ENCODE measurements at regions not wholly inside any gene's neighbourhood (a gene's known extent, or its start where the extent isn't known, plus 50 kb on each side); places are given as distances from the start of the nearest gene placed in this dataset.

DNA sequence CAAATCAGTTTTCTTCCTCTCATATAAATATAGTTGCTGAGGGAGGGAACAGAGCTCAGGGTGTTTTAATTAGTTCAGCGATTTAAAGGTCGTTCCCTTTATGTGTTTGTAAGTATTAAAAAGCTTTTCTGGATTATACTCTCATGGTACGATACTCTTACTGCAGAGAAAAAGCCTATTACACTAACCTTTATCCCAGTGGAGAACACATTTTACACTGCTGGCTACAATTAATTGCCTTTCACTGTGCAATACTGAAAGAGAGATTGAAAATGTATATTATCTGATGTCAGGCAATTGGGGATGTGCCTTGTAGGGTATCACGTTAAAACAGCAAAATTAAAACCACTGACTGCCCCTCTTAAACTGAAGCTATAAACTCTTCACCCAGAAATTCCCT is 526.9 kb upstream of the SGCG start:
- no peak for DNase-seq (ENCODE audit: low spot score)

DNA sequence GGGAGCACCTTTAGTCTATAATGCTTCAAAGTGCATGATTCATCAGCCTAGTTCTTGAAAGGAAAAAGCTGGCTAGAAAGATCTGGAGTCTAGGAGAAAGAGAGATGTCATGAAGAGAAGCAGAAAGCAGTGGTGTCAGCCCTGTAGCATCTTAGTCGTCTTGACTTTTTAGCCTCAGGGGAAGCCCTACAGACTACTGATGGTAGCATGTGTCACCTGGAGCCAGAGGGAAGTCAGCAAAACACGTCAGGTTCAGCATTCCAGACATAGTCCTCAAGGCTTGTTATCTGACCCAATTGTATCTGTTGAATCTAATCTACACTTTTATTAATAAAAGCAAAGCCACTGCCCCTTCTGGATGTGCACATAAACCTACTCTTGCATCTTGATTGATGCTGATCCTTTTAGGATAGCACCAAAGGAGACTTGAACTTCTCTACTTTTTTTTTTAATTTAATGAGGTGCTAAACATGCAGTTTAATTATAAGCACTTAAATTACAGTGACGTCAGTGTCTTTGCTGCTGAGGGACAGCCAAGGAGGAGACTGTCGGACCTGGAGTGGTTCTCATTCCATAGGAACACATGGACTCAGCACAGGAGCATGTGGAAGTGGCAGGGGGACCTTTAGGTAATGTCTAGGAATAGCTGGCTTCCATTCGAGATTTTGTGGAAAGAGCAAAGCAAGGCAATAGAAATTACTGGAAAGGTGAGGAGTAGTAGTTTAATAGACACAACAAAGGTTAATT is 525.5 kb upstream of the SGCG start:
- no peak for DNase-seq (ENCODE audit: low spot score)

DNA sequence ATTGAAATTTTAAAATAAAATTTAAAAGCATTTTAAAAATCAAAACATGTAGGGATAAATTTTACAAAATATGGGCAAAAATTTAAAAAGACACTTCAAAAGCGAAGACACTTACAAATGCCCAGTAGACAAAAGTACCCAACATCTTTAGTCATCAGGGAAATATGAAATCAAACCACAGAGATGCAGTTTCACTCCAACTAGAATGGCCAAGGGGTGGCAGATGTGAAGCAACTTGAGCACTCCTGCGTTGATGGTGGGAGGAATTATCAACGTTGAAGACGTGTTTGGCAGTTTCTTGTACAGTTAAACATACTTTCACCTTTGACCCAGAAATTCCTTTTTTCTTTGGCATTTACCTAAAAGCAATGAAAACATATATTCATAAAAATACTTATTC is 518.0 kb upstream of the SGCG start:
- DNase-seq (ENCODE audit: low spot score), result no peak

DNA sequence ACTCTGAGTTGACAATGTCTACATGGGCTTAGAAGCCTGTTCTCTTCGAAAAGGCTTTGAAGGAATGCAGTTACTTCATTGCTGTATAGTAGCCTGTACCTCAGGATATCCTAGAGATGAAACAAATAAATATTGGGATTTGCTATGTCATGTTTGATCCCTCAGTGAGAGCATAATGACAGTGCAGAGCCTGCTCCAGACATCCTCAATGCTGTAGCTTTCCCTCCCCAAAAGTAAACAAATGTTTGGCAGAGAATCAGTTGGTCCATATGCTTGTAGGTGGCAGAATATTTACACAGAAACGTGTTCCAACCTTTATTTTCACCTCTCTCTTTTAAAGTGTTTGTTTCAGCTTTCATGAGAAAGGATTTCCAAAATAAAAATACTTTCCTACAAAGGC is 515.3 kb upstream of the SGCG start:
- DNase-seq (ENCODE audit: low spot score), result no peak

DNA sequence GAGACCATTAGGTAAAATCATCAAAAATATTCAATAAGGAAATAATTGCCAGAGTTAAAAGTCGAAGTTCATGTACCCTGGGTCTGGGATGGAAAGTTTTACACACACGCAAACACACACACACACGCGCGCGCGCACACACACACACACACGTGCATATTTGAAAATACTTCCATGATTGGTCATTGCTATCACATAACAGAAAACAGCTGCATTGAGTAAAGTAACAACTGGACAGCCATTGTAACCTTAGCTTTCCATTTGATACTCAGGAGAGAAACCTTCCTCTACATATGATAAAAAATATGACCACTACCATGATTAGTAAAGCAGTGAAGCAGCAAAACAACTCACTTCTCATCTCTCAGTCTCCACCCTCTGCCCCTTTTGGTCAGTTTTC is 490.0 kb upstream of the SGCG start:
- DNase-seq (ENCODE audit: low spot score), result no peak

DNA sequence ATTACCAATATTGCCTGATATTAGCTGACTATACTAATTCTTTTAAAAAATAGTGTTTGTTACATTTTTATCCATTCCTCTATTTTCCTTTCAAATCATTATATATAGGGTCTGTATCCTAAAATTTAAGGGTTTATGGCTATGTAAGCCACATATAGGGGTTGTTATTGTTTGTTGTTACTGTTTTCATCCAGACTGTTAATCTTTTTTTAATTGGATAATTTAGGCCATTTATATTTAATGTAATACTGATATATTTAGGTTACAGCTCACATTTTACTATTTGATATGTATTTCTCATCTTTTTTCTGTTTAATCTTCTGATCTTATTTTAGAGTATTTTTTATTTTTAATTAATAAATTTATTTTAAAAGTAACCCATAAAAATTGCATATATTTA is 487.1 kb upstream of the SGCG start:
- DNase-seq (ENCODE audit: low spot score), result no peak

DNA sequence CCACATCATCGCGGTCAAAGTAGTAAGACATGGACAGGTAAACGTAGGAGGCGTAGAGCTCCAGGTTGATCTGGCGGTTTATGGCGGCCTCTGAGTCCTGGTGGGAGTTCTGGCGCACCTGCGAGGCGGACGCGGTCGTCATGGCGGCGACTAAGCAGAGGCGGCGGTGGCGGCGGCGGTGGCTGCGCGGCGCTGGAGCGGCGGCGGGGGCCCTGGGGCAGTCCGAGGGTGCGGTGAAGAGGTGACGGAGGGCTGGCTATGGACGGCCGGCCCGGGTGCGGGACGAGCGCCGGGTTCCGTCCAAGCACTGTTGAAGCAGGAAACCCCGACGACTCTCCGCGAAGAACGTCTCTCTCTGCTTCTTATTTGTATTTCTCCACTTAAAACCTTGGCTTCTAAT is 484.3 kb upstream of the SGCG start:
- no peak for DNase-seq (ENCODE audit: low spot score)

DNA sequence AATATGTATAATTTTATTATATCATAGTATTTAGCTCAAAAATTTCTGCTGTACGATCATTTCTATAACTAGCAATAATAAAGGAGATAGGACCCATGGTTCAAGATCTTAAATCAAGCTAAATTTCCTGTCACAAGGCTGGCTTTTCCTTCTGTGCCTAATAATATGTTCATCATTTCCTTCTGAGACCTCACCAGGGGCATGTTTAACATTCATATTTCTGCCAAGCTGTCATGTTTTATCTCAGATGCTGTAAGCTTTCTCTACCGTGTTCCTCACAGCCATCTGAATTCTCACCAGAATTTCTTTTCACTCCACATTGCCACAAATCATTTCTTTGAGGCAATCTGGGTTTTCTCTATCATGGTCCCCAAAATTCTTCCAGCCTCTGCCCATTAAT is 482.3 kb upstream of the SGCG start:
- no peak for DNase-seq (ENCODE audit: low spot score)

DNA sequence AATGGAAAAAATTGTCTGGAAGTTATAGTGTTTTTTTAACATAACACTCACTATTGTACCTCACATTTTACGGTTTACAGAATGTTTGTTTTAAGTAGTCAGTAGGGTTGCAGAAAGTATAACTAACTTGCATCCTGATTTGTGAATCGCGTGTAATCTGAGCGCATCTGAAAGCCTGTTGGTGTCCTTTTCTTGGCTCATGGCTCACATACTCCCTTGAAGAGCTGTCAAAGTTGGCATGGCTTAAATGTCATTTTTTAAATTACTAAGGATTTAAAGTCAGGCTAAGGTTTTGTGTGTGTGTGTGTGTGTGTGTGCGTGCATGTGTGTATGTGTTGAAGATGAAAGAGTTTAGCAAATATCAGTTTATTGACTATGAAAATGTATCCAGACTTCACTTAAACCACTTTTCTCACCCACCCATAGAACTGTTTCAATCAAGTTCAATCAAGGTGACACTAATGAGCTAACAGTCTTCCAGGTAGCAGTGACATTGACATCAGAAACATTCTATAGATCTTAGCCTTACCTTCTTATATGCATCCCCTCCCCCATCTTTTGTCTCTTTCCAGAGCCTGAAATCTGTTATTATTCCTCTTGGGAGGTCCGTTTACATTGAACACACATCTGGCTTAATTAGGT is 480.4 kb upstream of the SGCG start:
- no peak for DNase-seq (ENCODE audit: low spot score)

DNA sequence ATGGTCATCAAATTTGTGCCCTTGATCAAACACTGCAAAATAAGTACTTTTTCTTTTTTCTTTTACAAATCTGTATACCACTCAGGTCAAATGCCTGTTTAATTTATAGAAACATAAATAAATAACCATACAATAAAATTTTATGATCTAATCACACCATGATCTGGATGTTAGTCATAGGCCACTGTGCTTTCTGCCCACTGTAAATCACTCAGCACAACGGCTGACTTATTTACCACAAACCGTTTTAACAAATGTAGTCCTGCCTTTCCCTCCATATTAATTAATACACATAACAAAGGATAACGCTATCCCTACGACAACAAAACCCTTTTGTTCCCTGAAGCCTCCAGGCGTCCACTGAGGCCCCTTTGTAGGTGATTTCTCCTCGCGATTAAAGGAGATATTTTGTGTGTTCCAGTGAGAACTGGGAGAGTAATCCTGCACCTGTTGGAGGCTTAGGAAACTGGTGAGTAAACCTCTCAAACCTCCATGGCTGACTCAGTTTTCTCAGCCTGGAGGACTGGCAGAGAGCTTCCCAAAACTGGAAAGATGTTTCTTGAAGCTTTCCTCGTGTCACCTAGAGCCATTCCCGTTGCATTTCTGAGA is 477.1 kb upstream of the SGCG start:
- no peak for DNase-seq (ENCODE audit: low spot score)

DNA sequence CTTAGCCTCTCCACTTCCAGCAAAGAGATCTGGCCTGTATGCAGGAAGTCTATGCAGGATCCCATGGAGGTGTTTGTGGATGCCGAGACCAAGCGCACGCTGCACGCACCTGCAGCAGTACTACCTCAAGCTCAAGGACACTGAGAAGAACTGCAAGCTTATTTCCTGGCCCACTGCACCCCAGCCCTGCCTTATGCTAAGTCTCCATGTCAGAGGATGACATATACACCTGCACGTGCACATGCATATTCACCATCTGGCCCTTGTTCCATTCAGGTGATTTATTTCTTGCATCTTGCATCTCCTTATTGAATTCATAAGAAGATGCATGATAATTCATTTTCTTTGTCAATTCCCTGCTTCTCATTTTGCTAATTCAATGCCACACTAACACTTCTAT is 472.8 kb upstream of the SGCG start:
- no peak for DNase-seq (ENCODE audit: low spot score)

DNA sequence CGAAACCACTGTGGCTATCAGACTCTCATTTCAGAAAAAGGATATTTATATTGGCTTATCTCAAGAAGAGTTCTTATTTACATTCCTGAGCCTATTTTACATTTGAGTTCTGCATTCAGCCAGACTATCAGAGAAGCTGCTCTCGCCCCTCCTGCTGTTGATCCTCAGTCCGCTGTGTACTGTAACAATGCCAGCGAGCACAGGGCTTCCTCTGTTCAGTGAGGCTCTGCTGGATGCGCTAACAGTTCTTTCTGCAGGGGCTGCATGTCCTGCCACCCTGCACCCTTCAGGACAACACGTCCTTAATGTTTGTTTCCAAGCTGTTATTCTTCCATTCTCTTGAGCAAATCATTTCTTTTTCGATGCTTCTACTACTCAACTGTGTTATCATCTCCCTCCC is 463.7 kb upstream of the SGCG start:
- DNase-seq (ENCODE audit: low spot score), result no peak

DNA sequence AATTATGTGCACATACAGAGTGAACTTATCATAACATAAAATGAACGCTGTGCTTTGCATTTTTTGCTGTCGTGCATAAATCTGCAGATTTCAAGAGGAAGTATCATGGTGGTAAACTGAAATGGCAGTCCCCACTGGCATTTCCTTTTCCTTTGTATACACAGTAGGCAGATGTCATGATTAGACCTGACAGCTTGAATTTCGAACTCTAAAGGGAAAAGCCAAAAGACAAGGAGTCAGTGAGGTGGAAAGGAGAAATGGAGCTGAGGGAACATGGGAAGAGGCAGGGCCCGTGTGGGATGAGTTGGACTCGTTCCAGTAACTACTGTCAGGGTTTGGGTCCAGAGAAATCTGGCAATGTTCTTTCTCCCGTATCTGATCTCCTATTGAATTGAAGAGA is 454.1 kb upstream of the SGCG start:
- DNase-seq (ENCODE audit: low spot score), result no peak

DNA sequence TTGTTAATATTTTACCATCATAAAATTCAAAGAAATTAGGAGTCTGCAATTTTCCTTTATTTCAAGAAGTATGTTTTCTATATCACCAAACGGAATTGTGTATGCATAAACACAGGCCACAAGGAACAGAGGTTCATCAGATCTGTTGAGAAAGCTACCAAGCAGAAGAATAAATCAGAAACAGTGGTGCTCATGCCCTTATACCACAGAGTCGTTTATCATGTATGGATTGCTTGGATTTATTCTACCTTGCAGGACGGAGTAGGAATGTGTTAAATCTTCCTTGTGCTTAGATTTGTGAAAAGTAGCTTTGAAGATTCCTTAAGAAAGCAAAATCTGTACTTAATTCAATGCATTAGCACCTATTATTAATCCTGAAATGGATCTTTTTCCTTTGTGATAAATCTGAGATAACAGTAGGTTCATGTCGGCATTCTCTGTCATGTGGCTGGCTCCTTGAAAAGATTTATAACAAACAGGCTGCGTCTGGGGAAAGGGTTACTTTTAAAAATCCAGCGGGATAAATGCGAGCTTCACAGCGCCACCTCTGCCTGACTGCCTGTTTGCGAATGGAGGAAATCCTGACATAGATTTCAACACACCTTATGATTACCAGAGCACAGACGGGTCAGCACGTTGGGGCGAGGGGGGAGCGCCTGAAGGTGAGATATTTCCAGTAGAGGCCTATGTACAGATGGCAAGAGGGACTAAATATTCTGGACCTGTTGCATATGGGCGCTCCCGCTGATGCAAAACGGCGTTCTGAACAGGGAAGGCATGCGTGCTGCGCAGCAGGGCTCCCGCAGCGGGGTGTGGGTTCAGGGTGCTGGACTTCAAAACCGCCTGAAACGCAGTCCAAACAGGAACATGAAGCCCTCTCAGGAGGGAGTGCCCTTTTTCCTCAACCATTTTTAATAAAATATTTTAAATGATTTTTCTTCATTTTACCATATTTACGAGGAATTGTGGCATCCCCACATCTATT is 445.5 kb upstream of the SGCG start:
- no peak for DNase-seq (ENCODE audit: low spot score)

DNA sequence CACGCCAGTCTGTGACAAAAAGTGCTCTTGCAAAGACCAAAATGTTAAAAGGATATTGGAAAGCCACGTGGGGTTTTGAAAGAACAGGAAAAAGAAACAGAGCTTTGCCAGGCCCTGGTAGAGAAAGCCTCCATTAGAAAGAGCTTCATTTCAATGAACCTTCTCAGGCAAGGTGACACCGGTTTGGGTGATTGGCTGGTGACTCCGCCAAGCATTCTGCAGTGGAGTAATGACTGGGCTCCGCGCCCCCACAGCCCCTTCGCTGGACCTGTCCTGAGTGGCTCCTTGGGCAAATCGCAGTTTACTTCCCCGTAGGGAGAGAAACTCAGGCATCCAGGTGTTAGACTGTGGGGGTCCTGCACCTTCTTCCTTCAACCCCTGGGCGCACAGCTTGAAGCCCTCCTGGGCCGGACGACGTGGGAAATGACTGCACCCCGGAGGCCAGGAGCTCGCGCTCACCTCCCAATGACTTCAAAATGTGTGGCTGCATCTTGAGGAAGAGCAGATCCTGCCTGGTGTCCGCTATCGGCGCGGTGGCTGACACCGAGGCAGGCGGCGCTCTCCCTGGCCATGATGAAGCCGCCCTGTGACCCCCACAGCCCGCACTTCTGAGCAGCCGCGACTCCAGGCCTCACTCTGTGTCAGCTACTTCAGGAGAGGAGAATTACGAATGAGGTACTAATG is 444.6 kb upstream of the SGCG start:
- no peak for DNase-seq (ENCODE audit: low spot score)

DNA sequence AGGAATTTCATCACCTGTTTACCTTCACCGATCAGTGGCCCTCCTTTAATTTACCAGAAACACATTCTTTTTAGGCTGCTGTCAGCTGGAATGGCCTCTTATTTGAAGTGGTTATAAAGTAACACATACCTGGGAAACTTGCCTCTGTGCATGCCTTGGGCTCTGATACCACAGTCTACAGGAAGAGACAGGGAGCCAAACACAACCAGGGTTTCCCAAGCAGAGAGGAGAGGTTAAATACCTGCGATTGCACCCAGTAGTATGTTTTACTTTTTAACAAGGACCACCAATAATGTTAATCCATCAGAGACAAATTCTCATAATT is 444.0 kb upstream of the SGCG start:
- no peak for DNase-seq (ENCODE audit: low spot score)

DNA sequence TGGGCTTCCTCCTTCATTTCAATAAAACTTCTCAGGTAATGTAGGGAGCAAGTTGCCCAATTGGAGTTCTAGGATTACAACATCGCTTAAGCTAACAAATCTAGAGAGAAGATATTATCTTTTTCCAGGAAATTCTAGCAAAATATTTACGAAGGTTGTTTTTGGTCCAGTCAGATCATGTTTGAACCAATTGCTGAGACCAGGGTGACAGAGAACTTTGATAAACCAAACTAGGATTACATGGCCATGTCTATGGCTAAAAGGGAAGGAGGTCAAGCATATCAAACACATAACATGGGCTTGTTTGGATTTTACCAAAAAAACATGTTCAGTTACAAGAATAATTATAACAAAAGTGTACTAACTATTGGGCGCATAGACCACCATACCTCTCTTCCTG is 442.4 kb upstream of the SGCG start:
- no peak for DNase-seq (ENCODE audit: low spot score)

DNA sequence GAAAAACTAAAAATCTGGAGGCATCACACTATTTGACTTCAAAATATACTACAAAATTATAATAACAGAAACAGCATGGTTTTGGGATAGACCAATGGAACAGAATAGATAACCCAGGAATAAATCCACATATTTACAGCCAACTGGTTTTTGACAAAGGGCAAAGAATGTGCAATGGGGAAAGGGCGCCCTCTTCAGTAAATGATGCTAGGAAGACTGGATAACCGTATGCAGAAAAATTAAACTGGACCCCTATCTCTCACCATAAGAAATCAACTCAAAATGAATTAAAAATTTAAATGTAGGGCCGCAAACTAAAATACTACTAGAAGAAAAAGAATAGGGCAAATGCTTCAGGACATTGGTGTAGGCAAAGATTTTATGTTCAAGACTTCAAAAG is 440.5 kb upstream of the SGCG start:
- DNase-seq (ENCODE audit: low spot score), result no peak

DNA sequence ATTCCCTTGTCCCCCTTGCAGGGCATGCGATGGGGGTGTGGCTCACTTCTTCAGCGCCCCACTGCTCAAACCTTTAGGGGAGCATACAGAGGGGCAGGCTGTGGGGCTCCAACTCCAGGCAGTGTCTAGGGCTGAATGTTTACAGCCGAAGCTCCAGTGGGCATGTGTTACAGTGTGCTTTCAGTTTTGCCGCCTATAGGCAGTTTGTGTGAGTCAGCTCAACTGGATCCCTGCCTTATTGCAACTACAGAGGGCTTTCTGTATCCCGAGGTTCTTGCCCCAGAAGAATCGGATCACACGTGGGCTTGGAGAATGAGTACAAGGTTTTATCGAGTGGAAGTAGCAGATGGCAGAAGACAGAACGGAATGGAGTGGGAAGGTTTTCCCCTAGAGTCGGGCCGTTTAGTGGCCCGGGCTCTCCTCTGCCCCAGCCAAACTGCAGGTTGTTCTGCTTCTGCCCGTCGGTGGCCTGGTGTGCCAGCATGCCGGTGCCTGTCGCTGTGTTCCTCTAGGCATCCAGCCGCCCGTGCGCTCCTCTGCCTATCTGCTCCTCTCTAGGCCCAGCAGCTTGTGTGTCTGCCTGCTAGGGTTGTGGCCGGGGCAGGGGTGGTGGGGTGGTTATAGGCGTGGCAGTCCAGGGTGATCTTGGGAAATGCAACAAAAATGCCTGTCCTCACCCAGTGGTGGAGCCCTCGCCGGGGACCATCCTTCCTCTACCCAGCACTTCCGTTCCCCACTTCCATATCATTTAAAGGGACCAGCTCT is 435.9 kb upstream of the SGCG start:
- no peak for DNase-seq (ENCODE audit: low spot score)

DNA sequence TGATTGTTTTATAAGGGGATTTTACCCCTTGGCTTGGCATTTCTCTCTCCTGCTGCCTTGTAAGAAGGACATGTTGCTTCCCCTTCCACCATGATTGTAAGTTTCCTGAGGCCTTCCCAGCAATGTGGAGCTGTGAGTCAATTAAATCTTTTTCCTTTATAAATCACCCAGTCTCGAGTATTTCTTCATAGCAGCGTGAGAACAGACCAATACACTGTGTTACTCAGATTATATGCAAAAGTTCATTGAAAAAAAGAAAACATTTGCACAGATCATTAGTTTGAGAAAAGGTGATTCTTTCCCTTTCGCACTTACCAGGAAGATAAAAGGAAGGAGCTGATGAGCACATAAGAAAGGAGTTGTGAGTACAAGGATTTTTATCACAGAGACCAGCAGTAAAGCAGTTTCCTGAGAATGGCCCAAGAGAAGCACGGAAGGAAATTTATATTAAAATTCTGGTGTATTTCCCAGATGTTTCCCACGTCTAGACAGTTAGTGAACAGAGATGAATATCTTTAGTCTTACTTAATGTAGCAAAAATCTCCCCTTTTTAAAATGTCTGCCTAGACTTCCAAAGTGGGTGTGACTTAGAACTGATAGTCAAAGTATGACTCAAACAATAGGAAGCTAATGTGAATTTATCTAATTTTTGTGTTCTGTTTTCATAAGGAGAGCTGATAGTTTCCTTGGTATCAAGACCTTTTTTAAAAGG is 431.8 kb upstream of the SGCG start:
- DNase-seq (ENCODE audit: low spot score), result no peak

DNA sequence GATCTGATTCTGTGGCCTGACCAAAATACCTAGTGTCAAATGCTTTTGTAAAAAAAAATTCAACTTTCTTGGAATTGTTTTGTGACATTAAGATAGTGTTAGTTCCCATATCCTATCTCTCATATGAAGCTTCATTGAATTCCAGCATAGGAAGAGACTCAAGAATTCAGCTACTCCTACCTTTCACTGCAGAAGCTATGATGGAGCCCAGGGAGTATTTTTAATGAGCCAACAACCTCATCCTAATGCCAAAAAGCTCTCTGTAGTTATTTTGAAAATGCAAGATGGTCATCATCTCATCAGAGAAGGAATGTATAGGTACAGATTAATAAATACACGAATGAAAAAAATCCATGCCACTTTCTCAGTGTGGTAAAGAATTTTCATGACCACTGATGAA is 431.2 kb upstream of the SGCG start:
- no peak for DNase-seq (ENCODE audit: low spot score)

Measured in ecto neural progenitor cell (in vitro differentiated cells).